HEK293 (cell line): ENCODE measurements at regions not wholly inside any gene's neighbourhood (a gene's known extent, or its start where the extent isn't known, plus 50 kb on each side); places are given as distances from the start of the nearest gene placed in this dataset.

ENCODE experiments used
- KLF10 ChIP-seq: fragments of 450-650 bp; IDR thresholded peaks from 2 replicates; pipeline ENCODE4 v1.5.1; 2018; ENCODE audit warnings: missing biosample characterization, mild to moderate bottlenecking, missing genetic modification characterization
- REST ChIP-seq: fragments of 450-650 bp; formaldehyde crosslinking; IDR thresholded peaks from 2 replicates; pipeline ENCODE4 v1.5.1; 2016; ENCODE audit warnings: missing biosample characterization, missing genetic modification characterization
- YY1 ChIP-seq: fragments of 450-650 bp; formaldehyde crosslinking; IDR thresholded peaks from 2 replicates; pipeline ENCODE4 v1.5.1; 2018; ENCODE audit warnings: missing biosample characterization, missing genetic modification characterization
- ZBTB11 ChIP-seq: fragments of 450-650 bp; formaldehyde crosslinking; conservative IDR thresholded peaks from 2 replicates; pipeline ENCODE4 v1.5.1; 2016; ENCODE audit warnings: low read depth, missing biosample characterization, missing genetic modification characterization
- ZBTB20 ChIP-seq: fragments of 450-650 bp; formaldehyde crosslinking; IDR thresholded peaks from 2 replicates; pipeline ENCODE4 v1.5.1; 2016; ENCODE audit warnings: missing biosample characterization, missing genetic modification characterization
- ZBTB21 ChIP-seq: fragments of 450-650 bp; formaldehyde crosslinking; IDR thresholded peaks from 2 replicates; pipeline ENCODE4 v1.5.1; 2017; ENCODE audit warnings: missing biosample characterization, missing genetic modification characterization
- ZNF155 ChIP-seq: fragments of 450-650 bp; formaldehyde crosslinking; IDR thresholded peaks from 2 replicates; pipeline ENCODE4 v1.5.1; 2016; ENCODE audit warnings: missing biosample characterization, missing genetic modification characterization
- ZNF777 ChIP-seq: fragments of 450-650 bp; formaldehyde crosslinking; IDR thresholded peaks from 2 replicates; pipeline ENCODE4 v1.5.1; 2017; ENCODE audit warnings: missing biosample characterization, missing genetic modification characterization, borderline replicate concordance
- TF ChIP-seq, protein P1 (sequence below): fragments of 450-650 bp; formaldehyde crosslinking; IDR thresholded peaks from 2 replicates; pipeline ENCODE4 v1.5.1; 2016; ENCODE audit warnings: missing biosample characterization, missing genetic modification characterization
- TF ChIP-seq, protein P2 (sequence below): fragments of 450-650 bp; IDR thresholded peaks from 2 replicates; pipeline ENCODE4 v1.5.1; 2018; ENCODE audit warnings: missing biosample characterization, missing genetic modification characterization

DNA sequence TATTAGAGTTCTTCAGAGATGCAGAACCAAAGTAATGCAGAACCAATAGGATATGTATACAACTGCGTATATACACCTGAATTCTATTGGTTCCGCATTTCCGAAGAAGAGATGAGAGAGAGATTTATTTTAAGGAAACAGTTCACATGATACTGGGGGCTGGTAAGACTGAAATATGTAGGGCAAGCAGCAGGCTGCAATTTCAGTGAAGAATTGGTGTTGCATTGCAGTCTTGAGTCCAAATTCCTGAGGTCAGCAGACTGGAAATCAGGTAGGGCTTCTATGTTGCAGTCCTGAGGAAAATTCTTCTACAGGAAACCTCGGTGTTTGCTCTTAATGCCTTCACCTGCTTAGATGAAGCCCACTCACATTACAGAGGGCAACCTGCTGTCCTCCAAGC, 128.2 kb upstream of the MED13 start:
- no peak for TF ChIP-seq ZNF777 (tag by site-specific recombination)
- TF ChIP-seq, protein P1, sequence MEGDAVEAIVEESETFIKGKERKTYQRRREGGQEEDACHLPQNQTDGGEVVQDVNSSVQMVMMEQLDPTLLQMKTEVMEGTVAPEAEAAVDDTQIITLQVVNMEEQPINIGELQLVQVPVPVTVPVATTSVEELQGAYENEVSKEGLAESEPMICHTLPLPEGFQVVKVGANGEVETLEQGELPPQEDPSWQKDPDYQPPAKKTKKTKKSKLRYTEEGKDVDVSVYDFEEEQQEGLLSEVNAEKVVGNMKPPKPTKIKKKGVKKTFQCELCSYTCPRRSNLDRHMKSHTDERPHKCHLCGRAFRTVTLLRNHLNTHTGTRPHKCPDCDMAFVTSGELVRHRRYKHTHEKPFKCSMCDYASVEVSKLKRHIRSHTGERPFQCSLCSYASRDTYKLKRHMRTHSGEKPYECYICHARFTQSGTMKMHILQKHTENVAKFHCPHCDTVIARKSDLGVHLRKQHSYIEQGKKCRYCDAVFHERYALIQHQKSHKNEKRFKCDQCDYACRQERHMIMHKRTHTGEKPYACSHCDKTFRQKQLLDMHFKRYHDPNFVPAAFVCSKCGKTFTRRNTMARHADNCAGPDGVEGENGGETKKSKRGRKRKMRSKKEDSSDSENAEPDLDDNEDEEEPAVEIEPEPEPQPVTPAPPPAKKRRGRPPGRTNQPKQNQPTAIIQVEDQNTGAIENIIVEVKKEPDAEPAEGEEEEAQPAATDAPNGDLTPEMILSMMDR (tag by site-specific recombination), result no peak
- no peak for TF ChIP-seq REST
- TF ChIP-seq ZBTB11, result no peak
- TF ChIP-seq YY1 (tag by site-specific recombination), result no peak
- TF ChIP-seq ZNF155, result no peak
- TF ChIP-seq, protein P2, sequence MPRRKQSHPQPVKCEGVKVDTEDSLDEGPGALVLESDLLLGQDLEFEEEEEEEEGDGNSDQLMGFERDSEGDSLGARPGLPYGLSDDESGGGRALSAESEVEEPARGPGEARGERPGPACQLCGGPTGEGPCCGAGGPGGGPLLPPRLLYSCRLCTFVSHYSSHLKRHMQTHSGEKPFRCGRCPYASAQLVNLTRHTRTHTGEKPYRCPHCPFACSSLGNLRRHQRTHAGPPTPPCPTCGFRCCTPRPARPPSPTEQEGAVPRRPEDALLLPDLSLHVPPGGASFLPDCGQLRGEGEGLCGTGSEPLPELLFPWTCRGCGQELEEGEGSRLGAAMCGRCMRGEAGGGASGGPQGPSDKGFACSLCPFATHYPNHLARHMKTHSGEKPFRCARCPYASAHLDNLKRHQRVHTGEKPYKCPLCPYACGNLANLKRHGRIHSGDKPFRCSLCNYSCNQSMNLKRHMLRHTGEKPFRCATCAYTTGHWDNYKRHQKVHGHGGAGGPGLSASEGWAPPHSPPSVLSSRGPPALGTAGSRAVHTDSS (tag by site-specific recombination), result no peak
- TF ChIP-seq ZBTB21 (tag by site-specific recombination), result no peak
- no peak for TF ChIP-seq ZBTB20 (tag by site-specific recombination)
- no peak for TF ChIP-seq KLF10 (tag by site-specific recombination)
